GM18507 (cell line): ENCODE measurements at regions not wholly inside any gene's neighbourhood (a gene's known extent, or its start where the extent isn't known, plus 50 kb on each side); places are given as distances from the start of the nearest gene placed in this dataset.

ENCODE experiments used
- DNase-seq: peaks from one replicate; pipeline ENCODE4 v3.0.0; 2011; ENCODE audit warnings: low read depth; ENCODE audit not compliant: insufficient read length; ENCODE audit errors: extremely low spot score
- FAIRE-seq: peaks from 2 replicates; lab custom pipeline; 2011; peaks lifted over from hg19 to GRCh38; lab: Jason Lieb, UNC

DNA sequence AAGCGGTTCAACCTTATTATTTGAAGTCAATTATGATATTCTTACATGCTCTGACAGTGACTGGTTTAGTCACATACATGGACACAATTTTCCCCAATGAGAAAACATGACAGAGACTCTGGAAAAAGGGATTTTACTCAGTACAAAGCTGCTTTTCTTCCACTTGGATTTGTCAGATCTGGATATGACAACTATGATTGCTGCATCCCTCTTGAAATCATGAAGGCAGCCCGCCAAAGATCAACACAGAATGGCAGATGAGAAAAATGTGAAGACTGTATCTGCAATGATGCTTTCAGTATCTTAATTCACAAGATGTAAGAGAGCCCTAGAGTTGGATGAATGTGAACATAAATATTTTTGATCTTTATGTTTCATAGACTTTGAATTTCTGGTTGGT, 439.6 kb downstream of the CDH8 start:
- no peak for DNase-seq
- FAIRE-seq, result no peak

- DNase-seq, result no peak
- no peak for FAIRE-seq
Measured at GRCh38 chr16:61595605-61596004, 440.6 kb downstream of the CDH8 start.

GRCh38 chr16:61590577-61590976, 445.7 kb downstream of the CDH8 start:
- FAIRE-seq (no peak), DNase-seq (no peak)

GRCh38 chr16:61587526-61587925, 448.7 kb downstream of the CDH8 start:
- FAIRE-seq, result no peak
- DNase-seq, result no peak

GRCh38 chr16:61581417-61582046, 454.7 kb downstream of the CDH8 start:
- DNase-seq (no peak), FAIRE-seq (no peak)

DNA sequence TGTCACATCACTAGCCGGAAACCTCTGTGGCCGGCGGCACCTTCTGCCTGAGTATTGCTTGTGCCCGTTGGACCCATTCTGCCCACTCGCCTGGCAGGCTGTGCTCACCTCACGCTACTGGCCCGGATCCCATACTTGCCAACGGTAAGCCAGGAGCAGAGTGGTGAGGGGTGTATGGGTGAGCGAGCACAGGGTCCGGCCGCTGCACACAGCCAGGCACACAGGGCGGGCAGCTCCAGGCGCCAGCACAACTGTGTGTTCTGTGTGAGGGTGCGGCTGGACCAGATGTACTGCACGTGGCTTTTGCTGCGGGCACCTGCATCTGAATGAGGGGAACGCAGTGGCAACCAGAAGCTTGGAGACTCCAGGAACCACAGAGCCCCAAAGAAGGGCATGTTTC, 455.7 kb downstream of the CDH8 start:
- no peak for FAIRE-seq
- no peak for DNase-seq

DNA sequence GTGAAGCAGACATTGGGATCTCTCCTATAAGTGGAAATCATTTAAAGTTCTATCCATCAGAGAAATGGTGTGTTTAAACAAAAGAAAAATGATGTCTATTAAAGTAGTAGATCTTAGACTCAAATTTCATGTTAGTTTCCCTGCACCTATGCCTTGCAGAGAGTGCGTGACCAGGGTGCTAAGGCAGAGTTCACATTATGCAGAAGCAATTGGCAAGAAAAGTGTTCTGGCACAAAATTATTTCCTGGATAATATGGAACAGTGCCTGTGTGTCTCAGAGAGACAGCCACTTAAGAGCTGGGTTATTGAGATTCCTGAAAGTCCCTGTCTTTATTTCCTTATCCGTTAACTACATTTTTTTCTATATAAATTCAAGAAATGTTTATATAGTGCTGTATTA, 457.0 kb downstream of the CDH8 start:
- DNase-seq (no peak), FAIRE-seq (no peak)

GRCh38 chr16:61576476-61576875, 459.8 kb downstream of the CDH8 start:
- no peak for DNase-seq
- FAIRE-seq, result no peak

DNA sequence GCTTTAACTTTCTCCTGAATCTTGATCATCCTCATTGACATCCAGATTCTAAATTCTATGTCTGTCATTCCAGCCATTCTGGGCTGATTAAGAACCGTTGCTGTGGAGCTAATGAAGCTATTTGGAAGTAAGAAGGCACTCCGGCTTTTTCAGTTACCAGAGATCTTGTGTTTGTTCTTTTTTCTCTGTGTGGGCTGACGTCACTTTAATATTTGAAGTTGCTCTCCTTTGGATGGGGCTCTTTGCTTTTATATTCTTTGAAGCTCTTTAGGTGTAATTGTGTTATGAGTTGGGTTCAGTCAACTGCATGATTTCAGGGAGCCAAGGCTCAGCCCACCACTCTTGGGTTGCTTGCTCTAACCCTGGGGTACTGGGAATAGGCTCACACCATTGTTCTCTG, 460.6 kb downstream of the CDH8 start:
- FAIRE-seq (no peak), DNase-seq (no peak)

GRCh38 chr16:61569028-61569427, 467.2 kb downstream of the CDH8 start:
- DNase-seq, result no peak
- FAIRE-seq, result no peak

DNA sequence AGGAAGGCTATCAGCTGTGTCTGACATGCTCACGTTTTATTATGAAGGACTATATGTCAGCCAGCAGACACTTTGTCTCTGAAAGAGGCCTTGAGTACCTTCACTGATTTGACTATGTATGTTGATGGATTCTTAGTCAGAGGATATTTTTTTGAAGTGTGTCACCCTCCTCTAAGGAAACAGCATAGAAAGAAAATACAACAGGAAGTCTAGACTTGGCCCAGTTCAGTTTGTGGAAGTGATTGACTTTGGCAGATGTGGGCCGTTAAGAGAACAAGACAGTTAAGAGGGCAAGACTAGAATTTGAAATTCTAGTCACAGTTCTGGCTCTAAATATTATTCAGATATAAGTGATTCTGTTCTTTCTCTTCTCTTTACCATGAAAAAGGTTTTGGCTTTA, 471.5 kb downstream of the CDH8 start:
- DNase-seq, result no peak
- FAIRE-seq, result no peak

- no peak for DNase-seq
- FAIRE-seq, result no peak
Measured at GRCh38 chr16:61555718-61556441, 480.4 kb downstream of the CDH8 start.

DNA sequence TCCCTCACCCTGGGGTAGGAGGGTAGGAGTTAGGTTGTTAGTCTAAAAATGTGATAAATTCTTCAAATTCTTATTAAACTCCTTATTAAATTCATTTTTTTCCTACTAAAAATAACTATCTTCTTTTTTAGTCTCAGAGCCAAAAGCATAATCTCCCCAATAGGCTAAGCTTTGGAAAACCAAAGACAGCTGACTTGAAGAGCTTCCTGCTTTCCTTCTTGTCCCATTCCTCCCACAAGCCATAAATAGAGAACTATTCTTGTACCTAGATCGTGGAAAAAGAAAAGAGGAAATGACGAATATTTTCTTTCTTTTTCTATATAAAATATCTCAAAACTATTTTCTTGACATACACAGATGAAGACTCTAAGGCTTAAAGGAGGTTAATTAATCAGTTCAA, 486.9 kb downstream of the CDH8 start:
- DNase-seq (no peak), FAIRE-seq (no peak)

- no peak for FAIRE-seq
- DNase-seq, result no peak
Measured at GRCh38 chr16:61547626-61548025, 488.6 kb downstream of the CDH8 start.

GRCh38 chr16:61544165-61544564, 492.1 kb downstream of the CDH8 start:
- no peak for DNase-seq
- FAIRE-seq, result no peak

GRCh38 chr16:61540216-61540615, 496.0 kb downstream of the CDH8 start:
- FAIRE-seq (no peak), DNase-seq (no peak)

DNA sequence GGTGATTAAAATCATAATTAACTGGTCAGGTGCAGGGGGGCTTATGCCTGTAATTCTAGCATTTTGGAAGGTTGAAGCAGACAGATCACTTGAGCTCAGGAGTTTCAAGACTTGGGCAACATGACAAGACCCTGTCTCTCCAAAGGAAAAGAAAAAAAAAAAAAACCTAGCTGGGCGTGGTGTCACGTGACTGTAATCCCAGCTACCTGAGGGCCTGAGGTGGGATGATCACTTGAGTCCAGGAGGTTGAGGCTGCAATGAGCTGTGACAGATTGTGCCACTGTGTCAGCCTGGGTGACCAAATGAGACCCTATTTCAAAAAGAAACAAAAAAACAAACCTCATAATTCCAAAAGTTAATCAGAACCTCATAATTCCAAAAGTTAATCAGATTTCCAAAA, 505.5 kb downstream of the CDH8 start:
- FAIRE-seq, result no peak
- no peak for DNase-seq

- FAIRE-seq (no peak), DNase-seq (no peak)
Measured at GRCh38 chr16:61500851-61501250, 535.4 kb downstream of the CDH8 start.

GRCh38 chr16:61480250-61480649, 556.0 kb downstream of the CDH8 start:
- no peak for FAIRE-seq
- DNase-seq, result no peak

DNA sequence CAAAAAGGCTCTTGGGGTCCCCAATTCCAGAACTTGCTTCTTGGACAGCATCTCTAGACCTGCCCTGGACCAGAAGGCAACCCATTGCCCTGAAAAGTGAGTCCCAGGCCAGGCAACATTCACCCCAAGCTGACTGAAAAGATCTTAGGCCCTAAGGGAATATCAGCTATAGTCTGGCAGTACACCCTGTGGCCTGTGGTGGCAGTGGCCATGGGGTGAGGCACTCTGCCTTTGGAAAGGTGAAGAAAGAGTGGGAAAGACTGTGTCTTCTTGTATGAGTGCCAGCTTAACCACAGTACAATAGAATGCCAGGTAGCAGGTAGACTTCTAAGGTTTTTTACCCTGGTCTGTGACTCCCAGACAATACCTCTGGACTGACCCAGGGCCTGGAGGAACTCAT, 564.5 kb downstream of the CDH8 start:
- DNase-seq (no peak), FAIRE-seq (no peak)

GRCh38 chr16:61471023-61471422, 565.2 kb downstream of the CDH8 start:
- DNase-seq (no peak), FAIRE-seq (no peak)

DNA sequence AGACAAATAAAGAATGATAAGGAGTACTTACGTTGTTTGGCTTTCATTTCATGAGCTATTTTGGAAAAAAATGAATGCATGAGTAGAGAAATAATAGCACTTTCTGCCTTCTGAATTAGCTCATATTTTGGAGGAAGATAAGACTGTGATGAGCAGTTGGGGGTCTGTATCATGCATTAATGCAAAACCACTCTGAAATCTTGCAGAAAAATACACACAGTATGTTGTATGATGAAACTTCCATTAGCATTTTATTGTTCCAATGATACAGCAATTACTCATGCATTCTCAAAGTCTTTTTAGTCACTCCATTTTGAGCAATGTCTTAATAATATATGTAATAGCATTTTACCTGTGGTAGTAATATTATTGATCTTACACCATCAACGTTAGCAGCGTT, 571.0 kb downstream of the CDH8 start:
- no peak for FAIRE-seq
- no peak for DNase-seq
